Right cardiac atrium (tissue), 5 donors: ENCODE measurements at regions not wholly inside any gene's neighbourhood (a gene's known extent, or its start where the extent isn't known, plus 50 kb on each side); places are given as distances from the start of the nearest gene placed in this dataset.

Source experiments
- ATAC-seq, 2 donors: fragments of 200-7000 bp; cut with Tn5 transposase; one replicate each; pipeline versions ENCODE4 v1.8.0 to v1.9.1; 2020; ENCODE audit warnings: moderate library complexity in 2 of 2, mild to moderate bottlenecking in 1 of 2
- DNase-seq, 3 donors: peaks; one replicate each; pipeline ENCODE4 v3.0.0-alpha.2; 2020
- H3K27ac ChIP-seq: one replicate; pipeline ENCODE4 v1.5.1; 2013; ENCODE audit warnings: mild to moderate bottlenecking, low read length, control low read depth, moderate library complexity
- H3K27me3 ChIP-seq: one replicate; pipeline ENCODE4 v1.6.1; 2013; ENCODE audit not compliant: control insufficient read depth, insufficient read depth
- H3K4me1 ChIP-seq: one replicate; pipeline ENCODE4 v1.6.1; 2013; ENCODE audit warnings: low read length; ENCODE audit not compliant: control insufficient read depth, insufficient read depth
- H3K4me3 ChIP-seq: one replicate; pipeline ENCODE4 v1.5.1; 2013; ENCODE audit warnings: low read length, control low read depth
- H3K9me3 ChIP-seq: one replicate; pipeline ENCODE4 v1.6.1; 2013; ENCODE audit warnings: low read length; ENCODE audit not compliant: control insufficient read depth
- WGBS: extraction: QIAGEN DNeasy Blood & Tissue Kit; methylation state at CpG from one replicate; pipeline ENCODE4 v1.1.7; 2013; 5-methylcytosine and 5-hydroxymethylcytosine counted together
- intact Hi-C, 4 donors: fragments of 100-400 bp; cut with DNase I; formaldehyde crosslinking; loops; one replicate each; pipeline versions ENCODE4 v1.11.0 to v1.14.0; 2022 to 2023
- donor health status: healthy with polysubstance abuse.
- donor health status: DM: no; HTN: yes; CAD: no.
- donor health status: DM: no; HTN: no; CAD: no.
- donor health status: DM: no; HTN: yes; CAD: no; lungs with severe emphysema.
- donor health status: DM: yes; HTN: yes; CAD: no.

DNA sequence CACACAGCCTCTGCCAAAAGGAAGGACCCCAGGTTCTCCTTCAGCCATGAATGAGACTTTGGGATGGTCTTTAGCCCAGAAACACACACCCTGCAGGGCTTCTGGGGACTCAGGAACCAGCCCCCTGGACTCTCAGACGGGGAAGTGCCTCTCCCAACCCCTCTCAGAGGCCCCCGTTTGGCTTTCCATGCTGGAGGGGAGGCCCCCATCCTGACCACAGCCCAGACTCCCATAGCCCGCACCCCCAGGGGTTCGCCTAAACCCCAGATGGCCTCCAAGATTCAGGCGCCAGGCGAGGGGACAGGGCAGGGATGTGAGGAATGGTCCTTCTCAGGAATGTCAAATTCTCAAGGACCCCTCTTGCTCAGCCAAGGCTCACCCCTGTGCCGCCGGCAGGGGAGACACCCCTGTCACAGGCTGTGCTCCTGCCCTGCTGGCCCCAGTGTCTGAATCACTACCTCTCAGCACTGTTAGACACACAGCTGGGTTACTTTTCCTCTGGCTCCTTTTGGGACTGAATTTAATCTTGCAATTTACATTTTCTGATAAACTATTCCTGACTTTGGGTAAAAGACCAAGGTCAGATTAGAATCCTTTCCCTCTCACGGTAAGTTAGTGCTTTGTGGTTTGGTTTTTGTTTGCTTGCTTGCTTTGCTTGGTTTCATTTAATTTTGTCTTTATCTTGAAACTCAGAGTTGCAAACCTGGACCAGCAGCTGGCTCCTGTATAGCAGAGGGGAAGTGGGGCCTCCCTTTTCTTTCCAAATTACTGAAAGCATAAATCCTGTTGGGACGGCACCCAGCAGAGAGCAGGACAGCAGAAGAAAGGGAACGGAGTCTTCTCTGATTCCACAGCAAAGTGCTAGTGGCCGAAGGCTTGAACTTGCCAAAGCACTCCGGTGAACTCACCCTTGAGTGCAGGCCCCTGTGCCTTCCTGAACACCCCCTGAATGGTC lies 198.9 kb upstream of the RAB6C start:
- H3K9me3 ChIP-seq, result no peaks in the 10 kb centered on the region
- no peak overlapping the region for H3K4me3 ChIP-seq
- no peaks in the 10 kb centered on the region for H3K4me1 ChIP-seq
- ATAC-seq, result no peak
- intact Hi-C loops, result no loop called here
- no peak overlapping the region for H3K27ac ChIP-seq
- no peaks in the 10 kb centered on the region for H3K27me3 ChIP-seq
- DNase-seq, result no peak
- WGBS, result 60% methylated on average over 13 of the region's 13 CpGs

- H3K27me3 ChIP-seq, result no peaks in the 10 kb centered on the region
- no peaks in the 10 kb centered on the region for H3K9me3 ChIP-seq
- 76% methylated on average over 18 of the region's 18 CpGs for WGBS
- no peak overlapping the region for H3K27ac ChIP-seq
- DNase-seq, result no peak
- ATAC-seq, result no peak
- H3K4me3 ChIP-seq, result no peak overlapping the region
- no peaks in the 10 kb centered on the region for H3K4me1 ChIP-seq
- intact Hi-C loops, result no loop called here
These were observed 197.5 kb upstream of the RAB6C start for GRCh38 chr2:129781749-129782632.

DNA sequence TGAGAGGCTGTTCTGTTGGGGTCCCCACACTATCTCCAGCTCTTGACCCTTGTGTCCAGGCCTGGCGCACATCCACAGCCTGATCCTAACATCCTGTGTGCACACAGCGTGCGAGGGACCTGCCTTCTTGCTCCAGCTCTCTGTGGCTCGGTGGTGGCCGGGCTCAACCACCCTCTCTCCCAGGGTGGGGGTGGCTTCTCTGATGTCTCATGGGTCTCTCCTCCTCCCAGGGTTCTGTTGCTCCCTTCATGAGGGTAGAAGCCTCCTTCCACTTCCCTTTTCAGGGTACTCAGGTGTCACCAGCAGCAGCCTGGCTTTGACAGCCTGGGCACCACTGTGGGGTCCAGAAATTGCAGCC lies 196.9 kb upstream of the RAB6C start:
- ATAC-seq, result no peak
- H3K27ac ChIP-seq, result no peak overlapping the region
- DNase-seq, result no peak
- H3K27me3 ChIP-seq, result no peaks in the 10 kb centered on the region
- H3K4me3 ChIP-seq, result no peak overlapping the region
- intact Hi-C loops, result no loop called here
- 82% methylated on average over 5 of the region's 5 CpGs for WGBS
- no peaks in the 10 kb centered on the region for H3K9me3 ChIP-seq
- no peaks in the 10 kb centered on the region for H3K4me1 ChIP-seq

GRCh38 chr2:129784486-129784885 lies 195.0 kb upstream of the RAB6C start:
- DNase-seq (no peak), ATAC-seq (no peak)
- H3K27ac ChIP-seq, result no peak overlapping the region
- no peaks in the 10 kb centered on the region for H3K9me3 ChIP-seq
- WGBS, result 92% methylated on average over 6 of the region's 6 CpGs
- intact Hi-C loops, result no loop called here
- no peaks in the 10 kb centered on the region for H3K4me1 ChIP-seq
- no peaks in the 10 kb centered on the region for H3K27me3 ChIP-seq
- H3K4me3 ChIP-seq, result no peak overlapping the region

- Histone ChIP-seq H3K9me3 (no peaks in the 10 kb centered on the region), H3K4me1 (no peaks in the 10 kb centered on the region), H3K4me3 (no peak overlapping the region), H3K27ac (no peak overlapping the region), H3K27me3 (no peaks in the 10 kb centered on the region)
- ATAC-seq, result no peak
- intact Hi-C loops, result no loop called here
- no peak for DNase-seq
- 89% methylated on average over 12 of the region's 12 CpGs for WGBS
These were observed 187.8 kb upstream of the RAB6C start for GRCh38 chr2:129791712-129792111.

- H3K27ac ChIP-seq, result no peak overlapping the region
- ATAC-seq (no peak), DNase-seq (no peak)
- H3K27me3 ChIP-seq, result no peaks in the 10 kb centered on the region
- H3K4me1 ChIP-seq, result no peaks in the 10 kb centered on the region
- intact Hi-C loops, result no loop called here
- no peaks in the 10 kb centered on the region for H3K9me3 ChIP-seq
- H3K4me3 ChIP-seq, result no peak overlapping the region
- WGBS, result 49% methylated on average over 5 of the region's 5 CpGs
These were observed 186.0 kb upstream of the RAB6C start for GRCh38 chr2:129793431-129793902.

DNA sequence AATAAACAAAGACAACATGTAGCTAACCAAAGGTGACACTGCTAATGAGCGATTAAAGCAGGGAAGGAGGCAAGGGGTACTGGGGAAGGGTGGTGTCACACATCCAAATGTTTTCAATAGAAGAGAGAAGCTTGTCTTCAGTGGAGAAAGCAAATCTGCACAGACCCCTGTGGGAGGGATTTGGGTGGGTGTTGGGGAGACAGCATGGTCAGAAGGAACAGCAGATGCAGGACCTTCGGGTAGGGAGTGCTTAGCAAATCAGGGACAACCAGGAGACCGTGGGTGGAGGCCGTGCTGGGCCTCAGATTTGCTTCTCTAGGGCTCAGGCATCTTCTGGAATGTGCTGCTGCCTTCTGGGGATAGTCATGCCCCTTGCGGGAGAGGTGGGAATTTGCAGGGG lies 185.3 kb upstream of the RAB6C start:
- DNase-seq, result no peak
- no peaks in the 10 kb centered on the region for H3K9me3 ChIP-seq
- ATAC-seq, result no peak
- 75% methylated on average over 5 of the region's 5 CpGs for WGBS
- H3K4me1 ChIP-seq, result no peaks in the 10 kb centered on the region
- H3K4me3 ChIP-seq, result no peak overlapping the region
- no peaks in the 10 kb centered on the region for H3K27me3 ChIP-seq
- H3K27ac ChIP-seq, result no peak overlapping the region
- intact Hi-C loops, result no loop called here

- Histone ChIP-seq H3K9me3 (no peaks in the 10 kb centered on the region), H3K27me3 (no peaks in the 10 kb centered on the region), H3K4me1 (no peaks in the 10 kb centered on the region), H3K27ac (no peak overlapping the region), H3K4me3 (no peak overlapping the region)
- no peak for DNase-seq
- ATAC-seq, result no peak
- 91% methylated on average over 15 of the region's 15 CpGs for WGBS
- intact Hi-C loops, result no loop called here
These were observed 184.9 kb upstream of the RAB6C start for GRCh38 chr2:129794540-129794939.

GRCh38 chr2:129796225-129796624 lies 183.2 kb upstream of the RAB6C start:
- ATAC-seq (no peak), DNase-seq (no peak)
- Histone ChIP-seq H3K4me3 (no peak overlapping the region), H3K9me3 (no peaks in the 10 kb centered on the region), H3K27ac (no peak overlapping the region), H3K27me3 (no peaks in the 10 kb centered on the region), H3K4me1 (no peaks in the 10 kb centered on the region)
- intact Hi-C loops, result no loop called here
- WGBS, result 84% methylated on average over 7 of the region's 7 CpGs

DNA sequence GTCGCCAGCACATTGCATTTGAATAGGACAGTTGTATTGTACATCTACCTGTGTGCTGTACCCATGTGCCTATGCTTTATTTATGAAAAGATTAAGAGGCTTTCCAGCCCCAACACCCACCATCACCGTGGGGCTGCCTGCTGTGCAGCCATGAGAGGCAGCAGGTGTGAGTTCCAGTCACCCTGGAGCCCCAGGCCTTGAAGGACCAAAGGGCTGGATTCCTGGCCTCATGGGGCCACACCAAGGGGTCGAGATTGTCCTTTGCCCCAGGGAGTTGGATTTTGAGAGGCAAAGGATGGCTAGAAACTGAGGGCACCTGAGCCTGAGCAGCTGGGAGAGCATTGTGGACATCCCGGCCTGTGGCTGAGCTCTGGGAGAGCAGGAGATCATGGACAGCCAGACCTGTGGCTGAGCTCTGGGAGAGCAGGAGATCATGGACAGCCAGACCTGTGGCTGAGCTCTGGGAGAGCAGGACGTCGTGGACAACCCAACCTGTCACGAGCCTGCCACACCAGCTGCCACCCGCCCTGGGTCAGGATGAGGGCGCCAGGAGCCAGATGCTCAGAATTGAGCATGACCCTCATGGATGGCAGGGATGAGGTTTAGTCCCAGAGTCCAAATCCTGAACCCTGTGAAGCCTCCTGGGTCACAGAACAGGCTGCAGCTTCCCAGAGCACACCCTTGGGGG lies 182.5 kb upstream of the RAB6C start:
- WGBS, result 77% methylated on average over 9 of the region's 9 CpGs
- Histone ChIP-seq H3K27me3 (no peaks in the 10 kb centered on the region), H3K4me1 (no peaks in the 10 kb centered on the region), H3K9me3 (no peaks in the 10 kb centered on the region), H3K4me3 (no peak overlapping the region), H3K27ac (no peak overlapping the region)
- intact Hi-C loops, result no loop called here
- DNase-seq (no peak), ATAC-seq (no peak)
